ENCODE measurements at regions not wholly inside any gene's neighbourhood (a gene's known extent, or its start where the extent isn't known, plus 50 kb on each side); places are given as distances from the start of the nearest gene placed in this dataset.

DNA sequence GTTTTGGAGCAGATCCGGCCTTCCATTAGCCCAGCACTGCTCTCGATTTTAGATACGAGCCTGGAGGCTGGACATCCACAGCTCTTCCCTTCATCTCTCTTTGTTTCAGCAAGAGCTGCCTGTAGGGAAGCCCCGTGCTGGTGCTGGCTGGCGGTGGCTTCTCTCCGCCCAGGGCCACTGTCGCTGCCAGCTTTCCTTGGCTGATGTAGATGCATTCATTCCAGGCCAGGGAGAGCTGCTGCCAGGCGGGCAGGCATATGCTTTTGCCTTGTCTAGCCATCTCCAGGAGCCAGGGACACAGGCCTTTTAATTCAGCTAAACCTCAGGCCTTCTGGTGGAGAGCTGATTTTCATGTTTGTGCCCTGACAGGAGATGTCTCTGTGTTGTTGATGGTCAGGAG, 409.3 kb upstream of the CLINT1 start:
- DNase-seq: no peak
- Histone ChIP-seq H3K36me3 (replicated peaks; ENCODE audit: control insufficient read depth, insufficient read depth, low read length) (no peaks in the 10 kb centered on the region), H3K27me3 (ENCODE audit: control insufficient read depth, insufficient read depth, low read length) (no peaks in the 10 kb centered on the region), H3K4me3 (ENCODE audit: insufficient read depth, low read depth, low read length) (no peak overlapping the region)

- H3K4me3 ChIP-seq (ENCODE audit: insufficient read depth, low read depth, low read length): no peak overlapping the region
Observed at GRCh38 chr5:158267228-158267627, 408.3 kb upstream of the CLINT1 start.

GRCh38 chr5:158265931-158266700, 407.2 kb upstream of the CLINT1 start:
- Histone ChIP-seq H3K4me3 (ENCODE audit: insufficient read depth, low read depth, low read length) (no peak overlapping the region), H3K36me3 (replicated peaks; ENCODE audit: control insufficient read depth, insufficient read depth, low read length) (no peaks in the 10 kb centered on the region), H3K27me3 (ENCODE audit: control insufficient read depth, insufficient read depth, low read length) (no peaks in the 10 kb centered on the region)
- no peak for DNase-seq

More at GRCh38 chr5:158267228-158267627, 408.3 kb upstream of the CLINT1 start:
- Histone ChIP-seq H3K36me3 (replicated peaks; ENCODE audit: control insufficient read depth, insufficient read depth, low read length) (no peaks in the 10 kb centered on the region), H3K27me3 (ENCODE audit: control insufficient read depth, insufficient read depth, low read length) (no peaks in the 10 kb centered on the region)
- no peak for DNase-seq

- DNase-seq: no peak
- Histone ChIP-seq H3K27me3 (ENCODE audit: control insufficient read depth, insufficient read depth, low read length) (no peaks in the 10 kb centered on the region), H3K4me3 (ENCODE audit: insufficient read depth, low read depth, low read length) (no peak overlapping the region), H3K36me3 (replicated peaks; ENCODE audit: control insufficient read depth, insufficient read depth, low read length) (no peaks in the 10 kb centered on the region)
Observed at GRCh38 chr5:158265346-158265745, 406.4 kb upstream of the CLINT1 start.

DNA sequence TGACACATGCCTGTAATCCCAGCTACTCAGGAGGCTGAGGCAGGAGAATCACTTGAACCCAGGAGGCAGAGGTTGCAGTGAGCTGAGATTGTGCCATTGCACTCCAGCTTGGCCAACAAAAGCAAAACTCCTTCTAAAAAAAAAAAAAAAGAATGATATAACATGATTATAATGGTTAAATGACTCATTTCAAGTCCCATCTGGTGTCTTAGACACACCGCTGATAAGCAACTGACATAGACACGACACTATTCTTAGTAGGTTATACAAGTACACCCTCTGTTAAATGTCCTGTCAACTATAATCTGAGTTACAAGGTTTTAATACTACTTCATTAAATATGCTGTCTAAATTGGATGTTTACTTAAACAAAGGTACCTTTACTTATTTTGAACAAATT, 405.3 kb upstream of the CLINT1 start:
- DNase-seq: no peak

DNA sequence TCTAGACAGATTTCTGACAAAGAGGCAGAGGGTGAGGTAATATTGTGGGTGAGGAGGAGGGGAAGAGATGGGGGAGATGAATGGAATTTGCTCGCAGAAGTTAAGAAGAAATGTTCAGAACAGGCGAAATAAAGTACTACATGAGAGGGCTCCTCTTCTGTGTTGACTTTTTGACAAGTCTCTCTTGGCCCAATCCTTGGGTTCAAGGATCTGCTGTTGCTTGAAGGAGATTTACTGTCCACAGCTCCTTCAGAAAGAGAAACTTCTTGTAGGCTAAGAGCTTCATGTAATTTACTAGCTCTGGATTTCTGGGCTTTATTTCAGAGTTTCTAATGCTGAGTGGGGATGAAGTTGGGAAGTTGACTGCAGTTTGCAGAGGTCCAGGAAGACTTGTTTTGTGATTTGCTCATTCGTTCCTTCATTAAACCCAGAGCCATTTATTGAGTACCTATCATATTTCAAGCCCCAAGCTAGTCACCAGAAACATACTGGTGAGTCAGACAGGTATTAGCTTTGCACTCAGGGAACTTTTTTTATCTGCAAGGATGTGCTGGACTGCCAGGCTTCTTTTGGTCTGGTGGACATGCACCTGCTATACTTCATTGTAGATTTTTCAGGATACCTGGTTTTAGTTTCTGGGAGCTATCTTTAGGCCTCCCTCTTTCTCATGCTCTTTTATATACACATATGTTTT, 402.9 kb upstream of the CLINT1 start:
- H3K4me3 ChIP-seq (ENCODE audit: insufficient read depth, low read depth, low read length): no peak overlapping the region
- DNase-seq: no peak
- H3K27me3 ChIP-seq (ENCODE audit: control insufficient read depth, insufficient read depth, low read length): no peaks in the 10 kb centered on the region
- no peaks in the 10 kb centered on the region for H3K36me3 ChIP-seq (replicated peaks; ENCODE audit: control insufficient read depth, insufficient read depth, low read length)

More for the DNA sequence above, 405.3 kb upstream of the CLINT1 start:
- no peak overlapping the region for H3K4me3 ChIP-seq (ENCODE audit: insufficient read depth, low read depth, low read length)
- no peaks in the 10 kb centered on the region for H3K27me3 ChIP-seq (ENCODE audit: control insufficient read depth, insufficient read depth, low read length)
- no peaks in the 10 kb centered on the region for H3K36me3 ChIP-seq (replicated peaks; ENCODE audit: control insufficient read depth, insufficient read depth, low read length)

DNA sequence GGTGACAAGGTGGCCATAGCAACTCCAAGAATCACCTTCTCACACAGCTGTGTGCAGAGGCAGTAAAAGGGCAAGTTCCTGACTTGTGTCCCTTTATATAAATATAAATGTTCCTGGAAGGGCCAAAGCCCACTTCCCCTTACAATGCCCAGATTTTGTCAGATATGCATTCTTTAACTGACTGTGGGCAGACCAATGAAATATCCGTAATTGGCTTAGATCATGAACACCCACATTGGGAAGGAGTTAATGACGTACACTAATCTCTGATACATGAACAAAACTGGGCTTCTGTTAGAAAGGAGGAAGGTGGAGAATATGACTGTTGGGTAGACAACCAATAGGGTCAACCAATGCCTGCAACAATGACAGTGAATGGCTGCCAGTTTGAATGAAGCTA, 397.2 kb upstream of the CLINT1 start:
- no peak for DNase-seq
- H3K27me3 ChIP-seq (ENCODE audit: control insufficient read depth, insufficient read depth, low read length): no peaks in the 10 kb centered on the region

GRCh38 chr5:158255609-158256008, 396.7 kb upstream of the CLINT1 start:
- Histone ChIP-seq H3K27me3 (ENCODE audit: control insufficient read depth, insufficient read depth, low read length) (no peaks in the 10 kb centered on the region), H3K36me3 (replicated peaks; ENCODE audit: control insufficient read depth, insufficient read depth, low read length) (no peaks in the 10 kb centered on the region), H3K4me3 (ENCODE audit: insufficient read depth, low read depth, low read length) (no peak overlapping the region)
- DNase-seq: no peak

More for the DNA sequence above, 397.2 kb upstream of the CLINT1 start:
- H3K4me3 ChIP-seq (ENCODE audit: insufficient read depth, low read depth, low read length): no peak overlapping the region
- H3K36me3 ChIP-seq (replicated peaks; ENCODE audit: control insufficient read depth, insufficient read depth, low read length): no peaks in the 10 kb centered on the region

DNA sequence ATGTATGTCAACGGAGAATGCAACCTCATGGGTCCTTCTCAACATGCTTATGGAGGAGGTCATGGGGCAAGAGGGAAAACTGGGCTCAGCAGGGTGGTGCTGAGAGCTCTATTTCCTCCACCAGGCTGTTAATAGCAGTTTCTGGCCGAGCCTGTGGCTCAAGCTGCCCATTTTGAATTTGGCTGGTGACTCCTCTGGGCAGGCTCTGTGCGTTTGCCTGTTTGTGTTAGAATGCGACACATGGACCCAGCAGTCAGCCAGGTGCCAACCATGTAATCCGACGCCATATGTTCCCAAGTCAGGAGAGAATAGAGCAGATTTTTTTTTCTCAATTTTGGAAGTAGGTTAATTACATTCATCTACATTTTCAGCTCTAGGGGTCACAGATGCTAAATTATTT, 387.7 kb upstream of the CLINT1 start:
- Histone ChIP-seq H3K36me3 (replicated peaks; ENCODE audit: control insufficient read depth, insufficient read depth, low read length) (no peaks in the 10 kb centered on the region), H3K27me3 (ENCODE audit: control insufficient read depth, insufficient read depth, low read length) (no peaks in the 10 kb centered on the region), H3K4me3 (ENCODE audit: insufficient read depth, low read depth, low read length) (no peak overlapping the region)
- no peak for DNase-seq

DNA sequence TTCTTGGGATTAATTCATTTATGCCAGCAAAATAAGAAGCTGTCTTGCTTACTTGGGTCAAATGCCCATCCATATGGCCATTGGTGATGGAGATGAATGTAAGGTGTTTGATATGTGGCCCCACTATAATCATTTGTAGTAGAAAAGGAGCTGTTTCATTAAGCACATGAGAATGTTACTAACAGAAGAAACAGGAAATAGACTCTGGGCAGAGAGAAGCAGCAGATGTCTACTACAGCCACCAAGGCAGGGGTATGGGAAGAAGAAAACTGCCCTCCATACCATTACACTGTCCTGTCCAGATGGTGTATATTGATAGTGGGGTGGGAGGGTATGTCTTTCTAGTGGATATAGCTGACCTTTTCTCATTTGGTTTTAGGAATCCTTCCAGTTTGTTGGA, 386.6 kb upstream of the CLINT1 start:
- H3K36me3 ChIP-seq (replicated peaks; ENCODE audit: control insufficient read depth, insufficient read depth, low read length): no peaks in the 10 kb centered on the region
- H3K4me3 ChIP-seq (ENCODE audit: insufficient read depth, low read depth, low read length): no peak overlapping the region
- H3K27me3 ChIP-seq (ENCODE audit: control insufficient read depth, insufficient read depth, low read length): no peaks in the 10 kb centered on the region
- no peak for DNase-seq

GRCh38 chr5:158244882-158245281, 385.9 kb upstream of the CLINT1 start:
- no peaks in the 10 kb centered on the region for H3K27me3 ChIP-seq (ENCODE audit: control insufficient read depth, insufficient read depth, low read length)
- H3K4me3 ChIP-seq (ENCODE audit: insufficient read depth, low read depth, low read length): no peak overlapping the region
- no peaks in the 10 kb centered on the region for H3K36me3 ChIP-seq (replicated peaks; ENCODE audit: control insufficient read depth, insufficient read depth, low read length)
- no peak for DNase-seq

GRCh38 chr5:158236511-158237335, 377.8 kb upstream of the CLINT1 start:
- no peak overlapping the region for H3K4me3 ChIP-seq (ENCODE audit: insufficient read depth, low read depth, low read length)
- no peaks in the 10 kb centered on the region for H3K36me3 ChIP-seq (replicated peaks; ENCODE audit: control insufficient read depth, insufficient read depth, low read length)
- DNase-seq: no peak
- no peaks in the 10 kb centered on the region for H3K27me3 ChIP-seq (ENCODE audit: control insufficient read depth, insufficient read depth, low read length)

DNA sequence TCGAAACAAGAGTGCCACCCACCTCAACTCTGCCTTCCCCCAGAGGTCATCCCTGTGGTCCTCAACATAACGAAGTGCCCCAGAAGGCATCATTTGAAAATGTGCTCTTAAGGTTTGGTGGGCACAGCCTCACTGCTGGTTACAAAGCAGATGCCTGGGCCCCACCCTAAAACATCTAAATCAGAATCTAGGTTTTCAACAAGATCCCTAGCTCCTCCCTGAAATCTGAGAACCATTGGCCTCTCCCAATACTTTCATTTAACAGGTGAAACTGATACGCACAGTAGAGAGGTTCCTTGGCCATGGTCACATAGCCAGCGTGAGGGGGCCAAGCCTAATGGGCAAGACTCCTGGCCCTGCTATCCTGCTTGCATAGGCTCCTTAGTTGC, 376.2 kb upstream of the CLINT1 start:
- Histone ChIP-seq H3K4me3 (ENCODE audit: insufficient read depth, low read depth, low read length) (no peak overlapping the region), H3K36me3 (replicated peaks; ENCODE audit: control insufficient read depth, insufficient read depth, low read length) (no peaks in the 10 kb centered on the region), H3K27me3 (ENCODE audit: control insufficient read depth, insufficient read depth, low read length) (no peaks in the 10 kb centered on the region)
- DNase-seq: no peak

DNA sequence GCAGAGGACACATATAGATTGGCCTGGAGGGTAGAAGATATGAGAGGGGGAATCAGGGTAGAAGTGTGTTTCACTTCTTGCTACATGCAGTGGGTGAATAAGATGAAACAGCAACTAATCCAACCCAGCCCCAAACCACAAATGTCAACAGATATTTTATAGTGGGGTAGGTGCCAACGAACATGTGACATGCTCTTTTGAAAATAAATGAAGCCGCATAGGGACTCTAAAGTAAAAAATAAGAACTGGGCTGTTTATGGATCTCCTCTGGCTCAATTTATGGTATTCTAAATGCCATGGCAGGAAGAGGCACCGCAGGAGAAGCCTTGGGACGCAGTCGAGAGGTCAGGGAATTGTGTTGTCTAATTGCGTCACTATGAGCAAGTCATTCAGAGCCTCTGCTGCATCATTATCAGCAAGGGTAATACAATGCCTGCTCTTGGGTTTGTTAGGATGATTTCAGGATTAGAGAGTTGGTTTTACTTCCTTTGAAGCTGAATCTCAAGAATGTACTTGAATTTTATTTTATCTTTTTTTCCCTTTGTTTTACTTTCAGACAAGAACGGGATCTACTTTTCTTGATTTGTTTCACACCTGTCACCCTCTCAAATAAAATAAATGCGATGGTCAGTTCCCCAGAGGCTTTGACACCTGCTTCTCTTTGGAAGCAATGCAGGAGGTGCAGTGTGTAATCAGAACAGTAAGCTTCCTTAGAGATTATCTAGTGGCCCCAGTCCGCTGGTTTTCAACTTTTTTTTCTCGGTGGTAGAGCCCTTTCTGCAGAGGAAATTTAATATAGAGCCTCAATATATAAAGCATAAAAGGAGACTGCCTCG, 375.6 kb upstream of the CLINT1 start:
- H3K27me3 ChIP-seq (ENCODE audit: control insufficient read depth, insufficient read depth, low read length): no peaks in the 10 kb centered on the region
- no peak overlapping the region for H3K4me3 ChIP-seq (ENCODE audit: insufficient read depth, low read depth, low read length)
- DNase-seq: no peak
- no peaks in the 10 kb centered on the region for H3K36me3 ChIP-seq (replicated peaks; ENCODE audit: control insufficient read depth, insufficient read depth, low read length)
